ENCODE measurements at regions not wholly inside any gene's neighbourhood (a gene's known extent, or its start where the extent isn't known, plus 50 kb on each side); places are given as distances from the start of the nearest gene placed in this dataset.

DNA sequence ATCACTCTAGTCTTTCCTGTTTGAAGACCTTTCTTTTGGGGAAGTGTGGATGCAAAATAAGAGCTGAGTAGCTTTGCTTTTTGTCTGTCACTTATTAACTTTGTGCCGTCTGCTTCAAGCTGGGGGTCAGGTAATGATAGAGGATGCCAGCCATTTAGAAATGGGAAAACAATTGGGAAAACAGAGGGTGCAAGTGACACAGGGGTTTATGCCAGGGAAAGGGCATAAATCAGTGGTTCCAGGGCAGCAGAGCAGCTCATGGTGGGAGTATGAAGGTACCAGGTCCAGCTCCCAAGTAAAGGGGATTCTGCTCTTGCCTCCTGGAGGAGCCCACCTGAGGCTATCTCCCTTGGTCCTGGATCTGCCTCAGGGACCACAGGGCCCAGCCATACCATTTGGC lies 91.9 kb upstream of the GPR50 start:
- H3K79me2 ChIP-seq (ENCODE audit: insufficient read depth) = no peaks in the 10 kb centered on the region
- no peaks in the 10 kb centered on the region for H3K9me3 ChIP-seq
- no peak for TF ChIP-seq MEF2A (IDR thresholded peaks at IDR 0.05; ENCODE audit: borderline replicate concordance, low read depth)
- H3F3A ChIP-seq (replicated peaks; ENCODE audit: insufficient read depth) = no peaks in the 10 kb centered on the region
- H3K4me2 ChIP-seq = no peak overlapping the region
- POLR2A ChIA-PET = no interaction called here
- H4K20me1 ChIP-seq (ENCODE audit: insufficient read depth) = no peaks in the 10 kb centered on the region
- H3K4me1 ChIP-seq (ENCODE audit: control insufficient read depth in 1 of 2, insufficient read depth in 2 of 2, low read depth in 1 of 2, low read length in 1 of 2) = peaks cover 0 to 3% of the 10 kb centered on the region in 2 experiments; a peak in 1 of 4 replicates
- no peak overlapping the region for H3K9ac ChIP-seq
- 50% methylated on average over 1 of the region's 1 CpG for WGBS (ENCODE audit: low lambda C conversion rate)
- no peak for DNase-seq
- H3K4me3 ChIP-seq (ENCODE audit: low read depth in 2 of 2, low read length in 1 of 2) = no peak overlapping the region
- H3K36me3 ChIP-seq (replicated peaks in 1 of 2; ENCODE audit: control insufficient read depth in 1 of 2, insufficient read depth in 2 of 2, low read length in 1 of 2) = no peaks in the 10 kb centered on the region
- peaks cover 20% of the 10 kb centered on the region; the same call in 1 of the 2 replicates for H3K27me3 ChIP-seq (ENCODE audit: insufficient read depth)
- H2AFZ ChIP-seq (ENCODE audit: low read depth) = no peak overlapping the region
- no peaks in the 10 kb centered on the region for H3K9me2 ChIP-seq
- CTCF ChIA-PET = interaction anchor here (1.3 to 8.0 kb wide), 2 partner anchors 11 to 314 kb away, joined by 3 to 219 read pairs; no protein-coding TSS in a partner anchor
- H3K27ac ChIP-seq (ENCODE audit: low read depth in 2 of 2, low read length in 1 of 2) = no peak overlapping the region

DNA sequence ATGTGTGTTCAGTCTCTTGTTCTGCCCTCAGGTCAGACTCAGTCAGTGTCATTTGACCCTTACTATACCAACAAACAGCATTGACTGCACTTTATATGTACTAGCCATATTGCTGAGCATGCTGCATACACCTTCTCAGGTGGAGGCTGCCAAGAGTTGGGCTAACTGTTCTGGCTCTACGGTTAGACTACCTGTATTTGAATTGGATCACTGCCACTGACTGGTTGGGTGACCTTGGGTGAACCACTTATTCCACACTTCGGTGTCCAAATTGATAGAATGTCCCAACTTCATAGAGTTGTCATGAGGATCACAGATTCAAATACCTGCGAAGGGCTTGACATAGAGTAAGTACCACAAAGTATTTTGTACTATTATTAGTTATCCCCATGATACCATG lies 91.2 kb upstream of the GPR50 start:
- DNase-seq = no peak
- Histone ChIP-seq H3K79me2 (ENCODE audit: insufficient read depth) (no peaks in the 10 kb centered on the region), H3K4me2 (no peak overlapping the region), H3K4me1 (ENCODE audit: control insufficient read depth in 1 of 2, insufficient read depth in 2 of 2, low read depth in 1 of 2, low read length in 1 of 2) (peaks cover 0 to 3% of the 10 kb centered on the region in 2 experiments; a peak in 1 of 4 replicates), H4K20me1 (ENCODE audit: insufficient read depth) (no peaks in the 10 kb centered on the region), H3K36me3 (replicated peaks in 1 of 2; ENCODE audit: control insufficient read depth in 1 of 2, insufficient read depth in 2 of 2, low read length in 1 of 2) (no peaks in the 10 kb centered on the region), H3K9me3 (no peaks in the 10 kb centered on the region), H3K27me3 (ENCODE audit: insufficient read depth) (peaks cover 20% of the 10 kb centered on the region; the same call in 1 of the 2 replicates), H3K4me3 (ENCODE audit: low read depth in 2 of 2, low read length in 1 of 2) (no peak overlapping the region), H3F3A (replicated peaks; ENCODE audit: insufficient read depth) (no peaks in the 10 kb centered on the region), H3K9ac (no peak overlapping the region), H3K27ac (ENCODE audit: low read depth in 2 of 2, low read length in 1 of 2) (no peak overlapping the region), H3K9me2 (no peaks in the 10 kb centered on the region), H2AFZ (ENCODE audit: low read depth) (no peak overlapping the region)
- POLR2A ChIA-PET = no interaction called here
- WGBS (ENCODE audit: low lambda C conversion rate) = 16% methylated on average over 3 of the region's 3 CpGs
- TF ChIP-seq EP300 (IDR thresholded peaks at IDR 0.05; ENCODE audit: borderline replicate concordance in 1 of 2, low read depth in 1 of 2, low read length in 1 of 2) (no peak), TAF1 (IDR thresholded peaks at IDR 0.05; ENCODE audit: borderline replicate concordance, low read depth, low read length) (no peak), JUND (IDR thresholded peaks at IDR 0.05) (no peak), TCF12 (IDR thresholded peaks at IDR 0.05) (no peak), RAD21 (IDR thresholded peaks at IDR 0.05; ENCODE audit: low read length) (no peak), ELF1 (IDR thresholded peaks at IDR 0.05) (no peak), MEF2A (IDR thresholded peaks at IDR 0.05; ENCODE audit: borderline replicate concordance, low read depth) (no peak), GATA2 (CRISPR knock-in tag; IDR thresholded peaks at IDR 0.05) (no peak), CHD2 (IDR thresholded peaks at IDR 0.05; ENCODE audit: low read length, partially characterized antibody) (no peak), RCOR1 (IDR thresholded peaks at IDR 0.05; ENCODE audit: low read length) (no peak), NFIC (IDR thresholded peaks at IDR 0.05; ENCODE audit: borderline replicate concordance) (no peak), TEAD4 (IDR thresholded peaks at IDR 0.05; ENCODE audit: borderline replicate concordance, insufficient read depth) (no peak), MXI1 (IDR thresholded peaks at IDR 0.05; ENCODE audit: low read depth, low read length) (no peak), NRF1 (IDR thresholded peaks at IDR 0.05; ENCODE audit: low read depth, low read length) (no peak), POLR2AphosphoS5 (IDR thresholded peaks at IDR 0.05; ENCODE audit: low read depth, low read length) (no peak), RFX5 (IDR thresholded peaks at IDR 0.05; ENCODE audit: low read length) (no peak)
- TF ChIP-seq, protein P1, sequence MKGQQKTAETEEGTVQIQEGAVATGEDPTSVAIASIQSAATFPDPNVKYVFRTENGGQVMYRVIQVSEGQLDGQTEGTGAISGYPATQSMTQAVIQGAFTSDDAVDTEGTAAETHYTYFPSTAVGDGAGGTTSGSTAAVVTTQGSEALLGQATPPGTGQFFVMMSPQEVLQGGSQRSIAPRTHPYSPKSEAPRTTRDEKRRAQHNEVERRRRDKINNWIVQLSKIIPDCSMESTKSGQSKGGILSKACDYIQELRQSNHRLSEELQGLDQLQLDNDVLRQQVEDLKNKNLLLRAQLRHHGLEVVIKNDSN (IDR thresholded peaks at IDR 0.05; ENCODE audit: borderline replicate concordance, low read depth) = no peak
- TF ChIP-seq, protein P2, sequence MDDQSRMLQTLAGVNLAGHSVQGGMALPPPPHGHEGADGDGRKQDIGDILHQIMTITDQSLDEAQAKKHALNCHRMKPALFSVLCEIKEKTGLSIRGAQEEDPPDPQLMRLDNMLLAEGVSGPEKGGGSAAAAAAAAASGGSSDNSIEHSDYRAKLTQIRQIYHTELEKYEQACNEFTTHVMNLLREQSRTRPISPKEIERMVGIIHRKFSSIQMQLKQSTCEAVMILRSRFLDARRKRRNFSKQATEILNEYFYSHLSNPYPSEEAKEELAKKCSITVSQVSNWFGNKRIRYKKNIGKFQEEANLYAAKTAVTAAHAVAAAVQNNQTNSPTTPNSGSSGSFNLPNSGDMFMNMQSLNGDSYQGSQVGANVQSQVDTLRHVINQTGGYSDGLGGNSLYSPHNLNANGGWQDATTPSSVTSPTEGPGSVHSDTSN (IDR thresholded peaks at IDR 0.05) = no peak
- TF ChIP-seq, protein P3, sequence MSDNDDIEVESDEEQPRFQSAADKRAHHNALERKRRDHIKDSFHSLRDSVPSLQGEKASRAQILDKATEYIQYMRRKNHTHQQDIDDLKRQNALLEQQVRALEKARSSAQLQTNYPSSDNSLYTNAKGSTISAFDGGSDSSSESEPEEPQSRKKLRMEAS (IDR thresholded peaks at IDR 0.05; ENCODE audit: low read depth) = no peak
- CTCF ChIA-PET = interaction anchor here (8.0 kb wide), 1 partner anchor 315 kb away, joined by 219 read pairs; no protein-coding TSS in a partner anchor

Measured in SK-N-SH (cell line).